ENCODE measurements at regions not wholly inside any gene's neighbourhood (a gene's known extent, or its start where the extent isn't known, plus 50 kb on each side); places are given as distances from the start of the nearest gene placed in this dataset.

DNA sequence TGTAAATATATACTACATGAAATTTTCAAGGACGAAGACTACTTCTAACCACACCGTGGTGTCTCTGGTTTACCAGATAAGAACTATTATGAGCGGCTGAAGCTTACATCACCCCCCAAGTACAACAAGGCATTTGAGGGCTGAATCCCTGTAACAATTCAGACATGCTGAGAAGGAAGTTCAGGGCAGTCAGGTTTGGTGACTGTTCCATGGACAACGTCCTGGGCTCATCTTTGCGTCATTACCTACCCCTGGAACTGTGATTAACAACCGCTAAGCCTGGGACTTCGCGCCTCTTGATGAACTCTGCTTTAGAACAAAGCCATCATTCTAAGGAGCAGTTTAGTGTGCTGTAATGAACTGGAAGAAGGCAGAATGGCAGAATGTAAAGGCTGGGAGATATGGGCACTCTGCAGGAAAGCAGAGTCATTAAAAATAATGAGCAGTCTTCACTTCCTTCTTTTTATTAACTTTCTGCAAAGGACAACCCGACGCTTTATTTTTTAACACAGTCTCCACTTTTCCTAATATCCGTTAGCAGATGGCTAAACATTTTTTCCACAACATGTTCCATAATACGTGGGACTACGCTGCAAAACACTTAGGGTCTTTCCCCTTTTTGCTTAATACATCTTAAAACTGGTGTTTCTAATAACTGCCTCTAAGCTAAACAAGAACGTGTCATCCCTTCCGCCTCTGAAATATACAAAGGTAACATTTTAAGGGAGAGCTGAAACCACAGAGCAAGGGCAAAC lies 263.2 kb downstream of the ADAMTS20 start:
- no peak for DNase-seq (ENCODE audit: low read depth)
- TF ChIP-seq CTCF (conservative IDR thresholded peaks at IDR 0.05; ENCODE audit: low read depth, low read length), result no peak
- no peak overlapping the region for H3K4me3 ChIP-seq (ENCODE audit: low read length)

DNA sequence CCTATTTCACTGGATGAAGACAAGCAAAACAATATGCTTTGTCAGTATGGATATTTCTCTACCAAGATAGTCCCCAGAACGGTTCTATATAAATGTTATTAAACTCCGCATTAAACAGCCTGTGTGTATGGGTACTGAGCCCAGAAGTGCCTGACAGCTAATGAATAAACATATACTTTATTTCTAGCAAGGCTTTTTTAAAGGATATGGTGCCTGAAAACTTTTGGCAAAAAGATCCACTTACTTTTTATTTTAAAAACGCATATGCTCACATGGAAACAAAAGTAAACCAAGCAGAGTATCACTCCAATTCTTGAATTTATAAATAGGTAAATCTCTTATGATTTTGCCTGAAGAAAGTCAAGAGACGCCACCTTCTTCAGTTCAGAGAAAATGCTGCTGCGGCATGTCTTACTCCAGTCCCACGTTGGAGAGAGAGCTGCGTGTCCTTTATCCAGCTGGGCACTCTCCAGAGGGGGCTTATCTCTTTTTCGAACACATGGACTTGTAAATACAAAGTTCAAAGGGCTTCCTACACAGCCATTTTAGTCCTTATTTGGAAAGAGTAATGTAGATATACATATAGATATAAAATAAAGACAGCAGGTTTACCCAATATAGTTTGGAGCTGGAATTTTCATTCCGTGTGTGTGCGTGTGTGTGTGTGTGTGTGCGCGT lies 264.2 kb downstream of the ADAMTS20 start:
- no peak for DNase-seq (ENCODE audit: low read depth)
- H3K4me3 ChIP-seq (ENCODE audit: low read length), result no peak overlapping the region
- TF ChIP-seq CTCF (conservative IDR thresholded peaks at IDR 0.05; ENCODE audit: low read depth, low read length), result no peak

DNA sequence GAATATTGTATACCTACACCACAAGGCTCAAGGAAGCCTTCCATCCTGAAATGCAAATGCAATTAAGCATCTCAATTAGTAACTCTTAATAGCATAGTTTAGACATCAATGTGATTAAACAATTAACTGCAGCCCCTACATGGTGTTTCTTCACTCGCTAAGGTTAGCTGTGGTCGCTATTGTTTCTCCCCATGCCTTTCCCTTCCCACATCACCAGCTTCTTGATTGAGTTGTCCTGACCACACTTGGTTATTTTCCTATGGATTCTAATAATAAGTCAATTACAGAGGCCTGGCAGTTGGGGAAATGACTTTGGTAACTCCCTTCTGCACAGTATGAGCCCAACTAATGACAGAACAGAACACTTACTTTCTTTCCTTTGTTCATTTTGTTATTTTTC lies 265.0 kb downstream of the ADAMTS20 start:
- DNase-seq (ENCODE audit: low read depth), result no peak
- TF ChIP-seq CTCF (conservative IDR thresholded peaks at IDR 0.05; ENCODE audit: low read depth, low read length), result no peak
- no peak overlapping the region for H3K4me3 ChIP-seq (ENCODE audit: low read length)

DNA sequence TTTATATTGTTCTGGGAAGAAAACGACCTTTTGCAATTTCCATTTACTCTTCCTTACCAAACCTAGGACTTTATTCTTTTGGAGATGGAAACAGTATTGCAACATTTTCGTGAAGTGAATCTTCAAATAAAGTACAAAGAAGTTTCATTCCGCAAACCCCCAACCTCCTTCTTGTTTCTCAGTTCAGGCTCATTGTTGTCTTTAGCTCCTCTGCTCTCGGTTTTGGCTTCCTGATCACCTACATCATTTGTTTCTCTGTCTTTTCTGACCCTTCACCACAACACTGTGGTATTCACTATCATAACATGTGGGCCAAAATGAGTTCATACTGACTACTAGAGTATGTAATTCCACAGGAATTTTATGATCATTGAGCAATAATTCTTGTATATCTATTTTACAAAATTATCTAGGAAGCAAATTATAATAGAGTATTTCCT lies 266.8 kb downstream of the ADAMTS20 start:
- no peak overlapping the region for H3K4me3 ChIP-seq (ENCODE audit: low read length)
- TF ChIP-seq CTCF (conservative IDR thresholded peaks at IDR 0.05; ENCODE audit: low read depth, low read length), result no peak
- DNase-seq (ENCODE audit: low read depth), result no peak

DNA sequence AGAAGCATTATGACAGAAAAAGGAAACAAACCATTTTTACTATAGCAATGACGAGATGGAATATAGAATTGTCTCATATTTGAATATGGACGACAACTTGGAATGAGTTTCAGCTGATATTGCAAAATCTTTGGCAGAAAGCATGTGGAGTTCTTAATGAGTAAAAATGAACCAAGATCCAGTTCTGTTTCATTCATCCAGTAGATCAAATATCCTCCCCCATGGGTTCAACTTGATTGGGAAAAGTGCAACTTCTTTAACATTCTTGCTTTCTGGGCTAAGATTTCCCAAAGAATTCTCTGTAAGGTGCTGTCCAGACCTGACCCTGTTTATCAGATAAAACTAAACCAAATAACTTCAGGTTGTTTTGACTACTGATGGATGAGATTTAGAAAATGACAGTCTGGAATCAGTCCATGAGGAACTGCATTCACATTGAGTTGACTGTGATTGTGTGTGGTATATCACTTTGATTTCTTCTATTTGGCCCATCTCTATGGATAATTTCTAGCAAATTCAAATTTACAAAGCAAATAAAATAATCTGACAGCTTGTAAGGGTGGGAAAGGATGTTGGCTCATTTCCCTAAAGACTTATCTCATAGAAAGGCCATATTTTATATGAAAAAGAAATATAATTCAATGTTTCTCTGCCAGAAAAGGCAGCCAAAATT lies 267.4 kb downstream of the ADAMTS20 start:
- no peak for DNase-seq (ENCODE audit: low read depth)
- no peak for TF ChIP-seq CTCF (conservative IDR thresholded peaks at IDR 0.05; ENCODE audit: low read depth, low read length)
- H3K4me3 ChIP-seq (ENCODE audit: low read length), result no peak overlapping the region

GRCh38 chr12:43283206-43283605 lies 268.8 kb downstream of the ADAMTS20 start:
- DNase-seq (ENCODE audit: low read depth), result no peak
- TF ChIP-seq CTCF (conservative IDR thresholded peaks at IDR 0.05; ENCODE audit: low read depth, low read length), result no peak

More at GRCh38 chr12:43283206-43283605, 268.8 kb downstream of the ADAMTS20 start:
- H3K4me3 ChIP-seq (ENCODE audit: low read length), result no peak overlapping the region

Measured in retinal pigment epithelial cell (primary cell).